ENCODE measurements at regions not wholly inside any gene's neighbourhood (a gene's known extent, or its start where the extent isn't known, plus 50 kb on each side); places are given as distances from the start of the nearest gene placed in this dataset.

- Histone ChIP-seq H3K4me3 (no peak overlapping the region), H4K20me1 (ENCODE audit: low read depth) (no peaks in the 10 kb centered on the region), H3K4me1 (no peaks in the 10 kb centered on the region), H3K9me3 (ENCODE audit: low read depth) (no peaks in the 10 kb centered on the region), H3K79me2 (ENCODE audit: low read depth) (no peaks in the 10 kb centered on the region), H3F3A (ENCODE audit: low read depth) (no peaks in the 10 kb centered on the region), H3K27me3 (no peaks in the 10 kb centered on the region), H3K27ac (no peak overlapping the region), H2AFZ (replicated peaks) (no peak overlapping the region), H3K4me2 (no peak overlapping the region), H3K9ac (no peak overlapping the region), H3K36me3 (no peaks in the 10 kb centered on the region)
- Mint-ChIP-seq H3K36me3 (no peaks in the 10 kb centered on the region), H3K4me3 (no peak overlapping the region), H3K9me3 (no peaks in the 10 kb centered on the region), H3K27me3 (ENCODE audit: insufficient read depth, low read depth) (no peaks in the 10 kb centered on the region), H3K4me1 (no peaks in the 10 kb centered on the region), H3K27ac (no peak overlapping the region)
- TF ChIP-seq CTCF (IDR thresholded peaks at IDR 0.05) (no peak), EZH2 (IDR thresholded peaks at IDR 0.05) (no peak), EZH2phosphoT487 (IDR thresholded peaks at IDR 0.05) (no peak)
- no peak for DNase-seq (ENCODE audit: low spot score)
These were observed 708.6 kb downstream of the CCDC85A start for GRCh38 chr2:56892382-56892781.

- no peak overlapping the region for H2AFZ ChIP-seq (replicated peaks)
- no peaks in the 10 kb centered on the region for H3K4me1 ChIP-seq
- no peak overlapping the region for H3K4me3 Mint-ChIP-seq
- no peak overlapping the region for H3K4me3 ChIP-seq
- no peak overlapping the region for H3K9ac ChIP-seq
- H3F3A ChIP-seq (ENCODE audit: low read depth) = no peaks in the 10 kb centered on the region
- H3K79me2 ChIP-seq (ENCODE audit: low read depth) = no peaks in the 10 kb centered on the region
- no peaks in the 10 kb centered on the region for H3K4me1 Mint-ChIP-seq
- no peak overlapping the region for H3K27ac ChIP-seq
- H3K36me3 ChIP-seq = no peaks in the 10 kb centered on the region
- DNase-seq (ENCODE audit: low spot score) = no peak
- H3K36me3 Mint-ChIP-seq = no peaks in the 10 kb centered on the region
- no peak overlapping the region for H3K4me2 ChIP-seq
- no peaks in the 10 kb centered on the region for H3K27me3 ChIP-seq
- TF ChIP-seq EZH2phosphoT487 (IDR thresholded peaks at IDR 0.05) (no peak), EZH2 (IDR thresholded peaks at IDR 0.05) (no peak), CTCF (IDR thresholded peaks at IDR 0.05) (no peak)
- H3K9me3 Mint-ChIP-seq = no peaks in the 10 kb centered on the region
- H3K9me3 ChIP-seq (ENCODE audit: low read depth) = no peaks in the 10 kb centered on the region
- no peak overlapping the region for H3K27ac Mint-ChIP-seq
- H3K27me3 Mint-ChIP-seq (ENCODE audit: insufficient read depth, low read depth) = no peaks in the 10 kb centered on the region
- no peaks in the 10 kb centered on the region for H4K20me1 ChIP-seq (ENCODE audit: low read depth)
These were observed 715.2 kb downstream of the CCDC85A start for GRCh38 chr2:56898986-56899385.

DNA sequence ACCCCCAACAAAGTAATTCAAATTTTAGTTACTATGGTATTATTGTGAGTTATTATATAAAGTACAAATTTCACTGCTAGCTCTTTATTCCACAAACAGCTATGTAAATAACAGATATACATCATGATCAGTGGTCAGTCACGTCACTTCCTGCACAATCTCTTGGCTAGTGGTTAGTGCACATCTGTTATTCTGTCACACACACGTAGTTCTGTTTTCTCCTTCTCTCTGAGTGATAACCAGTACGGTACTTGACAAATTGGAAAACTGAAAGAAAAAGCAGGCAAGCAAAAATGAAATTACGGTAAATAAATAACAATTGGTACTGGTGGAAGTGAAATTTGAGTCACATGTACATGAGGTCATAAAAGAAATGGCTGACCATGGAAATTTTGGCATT, 728.7 kb downstream of the CCDC85A start:
- no peaks in the 10 kb centered on the region for H3K79me2 ChIP-seq (ENCODE audit: low read depth)
- no peak overlapping the region for H3K4me2 ChIP-seq
- no peak overlapping the region for H2AFZ ChIP-seq (replicated peaks)
- no peak for DNase-seq (ENCODE audit: low spot score)
- H3K36me3 ChIP-seq = no peaks in the 10 kb centered on the region
- no peaks in the 10 kb centered on the region for H3K36me3 Mint-ChIP-seq
- no peak overlapping the region for H3K4me3 ChIP-seq
- H3K4me3 Mint-ChIP-seq = no peak overlapping the region
- H3K27ac Mint-ChIP-seq = no peak overlapping the region
- no peaks in the 10 kb centered on the region for H3K27me3 Mint-ChIP-seq (ENCODE audit: insufficient read depth, low read depth)
- no peak overlapping the region for H3K9ac ChIP-seq
- no peak for TF ChIP-seq CTCF (IDR thresholded peaks at IDR 0.05)
- TF ChIP-seq EZH2phosphoT487 (IDR thresholded peaks at IDR 0.05) = no peak
- no peak for TF ChIP-seq EZH2 (IDR thresholded peaks at IDR 0.05)
- no peaks in the 10 kb centered on the region for H3K4me1 Mint-ChIP-seq
- no peaks in the 10 kb centered on the region for H3F3A ChIP-seq (ENCODE audit: low read depth)
- H3K27me3 ChIP-seq = no peaks in the 10 kb centered on the region
- H3K4me1 ChIP-seq = no peaks in the 10 kb centered on the region
- peaks cover 9% of the 10 kb centered on the region for H3K9me3 Mint-ChIP-seq
- H3K9me3 ChIP-seq (ENCODE audit: low read depth) = no peaks in the 10 kb centered on the region
- no peaks in the 10 kb centered on the region for H4K20me1 ChIP-seq (ENCODE audit: low read depth)
- no peak overlapping the region for H3K27ac ChIP-seq

DNA sequence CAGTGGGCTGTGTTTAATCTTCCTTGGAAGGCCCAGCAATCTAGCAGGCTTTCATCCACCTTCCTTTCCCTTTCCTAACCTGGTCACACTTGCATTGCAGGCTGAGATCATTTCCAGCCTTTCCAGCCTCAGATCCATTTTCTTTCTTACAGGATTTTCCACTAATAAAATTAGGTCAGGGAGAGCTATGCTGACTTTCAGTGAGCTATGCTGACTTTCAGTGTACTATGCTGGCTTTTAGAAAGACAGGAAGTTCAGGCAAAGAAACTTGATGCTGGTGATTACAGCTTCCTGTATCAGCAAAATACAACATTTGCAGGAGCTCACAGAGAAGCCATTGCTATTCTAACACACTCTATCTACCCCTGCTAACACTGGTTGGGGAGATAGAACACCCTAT, 735.0 kb downstream of the CCDC85A start:
- no peak for DNase-seq (ENCODE audit: low spot score)
- Mint-ChIP-seq H3K27me3 (ENCODE audit: insufficient read depth, low read depth) (no peaks in the 10 kb centered on the region), H3K9me3 (peaks cover 8% of the 10 kb centered on the region), H3K4me1 (no peaks in the 10 kb centered on the region), H3K4me3 (no peak overlapping the region), H3K36me3 (no peaks in the 10 kb centered on the region), H3K27ac (no peak overlapping the region)
- Histone ChIP-seq H3K36me3 (no peaks in the 10 kb centered on the region), H4K20me1 (ENCODE audit: low read depth) (no peaks in the 10 kb centered on the region), H2AFZ (replicated peaks) (peak overlapping the region; percentile 57), H3K79me2 (ENCODE audit: low read depth) (no peaks in the 10 kb centered on the region), H3K9ac (no peak overlapping the region), H3K4me3 (no peak overlapping the region), H3K27ac (no peak overlapping the region), H3K4me2 (no peak overlapping the region), H3K4me1 (no peaks in the 10 kb centered on the region), H3K27me3 (no peaks in the 10 kb centered on the region), H3K9me3 (ENCODE audit: low read depth) (no peaks in the 10 kb centered on the region), H3F3A (ENCODE audit: low read depth) (no peaks in the 10 kb centered on the region)
- TF ChIP-seq EZH2 (IDR thresholded peaks at IDR 0.05) (no peak), EZH2phosphoT487 (IDR thresholded peaks at IDR 0.05) (no peak), CTCF (IDR thresholded peaks at IDR 0.05) (no peak)
